ENCODE measurements at regions not wholly inside any gene's neighbourhood (a gene's known extent, or its start where the extent isn't known, plus 50 kb on each side); places are given as distances from the start of the nearest gene placed in this dataset.

DNA sequence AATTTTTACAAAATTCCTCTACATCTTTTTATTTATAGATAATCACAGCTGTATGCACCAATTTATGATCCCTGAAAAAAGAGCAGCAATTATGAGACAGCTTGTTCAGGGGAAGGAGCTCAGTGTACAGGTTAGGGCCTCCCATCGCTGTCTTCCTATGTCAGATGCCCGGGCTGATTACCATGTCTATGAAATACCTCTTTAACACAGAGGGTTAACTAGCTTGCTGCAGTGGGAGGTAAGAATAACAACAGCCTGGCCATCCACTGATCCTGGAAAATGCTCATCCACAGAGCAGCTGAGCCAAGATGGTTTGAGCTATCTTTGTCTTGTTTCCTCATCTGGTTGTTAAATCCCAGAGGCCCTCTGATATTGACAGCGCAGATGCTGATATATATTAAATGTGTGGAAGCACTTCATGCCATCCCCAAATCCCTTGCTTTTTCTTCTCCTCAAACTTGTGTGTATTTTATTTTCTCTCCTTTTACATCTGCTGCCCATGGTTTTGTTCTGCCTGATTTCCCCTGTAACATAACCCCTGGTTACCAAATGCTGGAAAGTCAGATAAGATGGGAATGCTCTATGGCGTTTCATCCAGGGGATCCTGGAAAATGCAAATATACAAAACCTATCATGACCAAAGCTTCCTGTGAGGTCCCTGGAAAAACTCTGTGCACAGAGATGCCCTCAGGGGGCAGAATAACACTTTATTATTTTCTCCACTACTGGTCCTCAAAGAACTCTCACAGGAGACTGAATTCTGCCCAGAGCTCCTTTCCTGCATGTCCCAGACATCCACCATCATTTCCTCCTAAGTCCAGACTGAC, 85.8 kb upstream of the PUDP start:
- Histone ChIP-seq H3K36me3 (ENCODE audit: low read depth) (no peaks in the 10 kb centered on the region), H3K4me3 (ENCODE audit: severe bottlenecking) (no peak overlapping the region), H3K27ac (ENCODE audit: poor library complexity, severe bottlenecking) (no peak overlapping the region), H3K9me3 (ENCODE audit: severe bottlenecking) (no peaks in the 10 kb centered on the region), H3K4me1 (ENCODE audit: insufficient read depth, poor library complexity, severe bottlenecking) (no peaks in the 10 kb centered on the region), H3K27me3 (ENCODE audit: insufficient read depth, poor library complexity, severe bottlenecking) (no peaks in the 10 kb centered on the region)
- TF ChIP-seq, protein P1, sequence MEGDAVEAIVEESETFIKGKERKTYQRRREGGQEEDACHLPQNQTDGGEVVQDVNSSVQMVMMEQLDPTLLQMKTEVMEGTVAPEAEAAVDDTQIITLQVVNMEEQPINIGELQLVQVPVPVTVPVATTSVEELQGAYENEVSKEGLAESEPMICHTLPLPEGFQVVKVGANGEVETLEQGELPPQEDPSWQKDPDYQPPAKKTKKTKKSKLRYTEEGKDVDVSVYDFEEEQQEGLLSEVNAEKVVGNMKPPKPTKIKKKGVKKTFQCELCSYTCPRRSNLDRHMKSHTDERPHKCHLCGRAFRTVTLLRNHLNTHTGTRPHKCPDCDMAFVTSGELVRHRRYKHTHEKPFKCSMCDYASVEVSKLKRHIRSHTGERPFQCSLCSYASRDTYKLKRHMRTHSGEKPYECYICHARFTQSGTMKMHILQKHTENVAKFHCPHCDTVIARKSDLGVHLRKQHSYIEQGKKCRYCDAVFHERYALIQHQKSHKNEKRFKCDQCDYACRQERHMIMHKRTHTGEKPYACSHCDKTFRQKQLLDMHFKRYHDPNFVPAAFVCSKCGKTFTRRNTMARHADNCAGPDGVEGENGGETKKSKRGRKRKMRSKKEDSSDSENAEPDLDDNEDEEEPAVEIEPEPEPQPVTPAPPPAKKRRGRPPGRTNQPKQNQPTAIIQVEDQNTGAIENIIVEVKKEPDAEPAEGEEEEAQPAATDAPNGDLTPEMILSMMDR (IDR thresholded peaks at IDR 0.05; ENCODE audit: poor library complexity, severe bottlenecking), result no peak
- no peak for DNase-seq (ENCODE audit: low spot score)
- no peak for ATAC-seq (ENCODE audit: low read depth)

DNA sequence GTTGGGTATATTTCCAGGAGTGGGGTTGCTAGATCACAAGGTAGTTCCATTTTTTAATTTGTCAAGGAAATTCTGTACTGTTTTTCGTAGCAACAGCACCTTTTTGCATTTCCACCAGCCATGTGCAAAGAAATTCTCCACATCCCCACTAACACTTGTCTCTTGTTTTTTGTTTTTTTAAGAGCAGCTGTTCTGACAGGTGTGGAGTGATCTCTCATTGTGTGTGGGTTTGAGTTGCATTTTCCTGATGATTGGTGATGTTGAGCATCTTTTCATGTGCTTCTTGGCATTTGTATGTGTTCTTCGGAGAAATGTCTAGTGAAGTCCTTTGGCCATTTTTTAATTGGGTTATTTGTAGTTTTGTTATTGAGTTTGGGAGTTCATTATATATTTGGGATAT, 80.3 kb upstream of the PUDP start:
- no peaks in the 10 kb centered on the region for H3K9me3 ChIP-seq (ENCODE audit: severe bottlenecking)
- H3K36me3 ChIP-seq (ENCODE audit: low read depth), result no peaks in the 10 kb centered on the region
- no peak overlapping the region for H3K27ac ChIP-seq (ENCODE audit: poor library complexity, severe bottlenecking)
- DNase-seq (ENCODE audit: low spot score), result no peak
- ATAC-seq (ENCODE audit: low read depth), result no peak
- TF ChIP-seq, protein P1 (IDR thresholded peaks at IDR 0.05; ENCODE audit: poor library complexity, severe bottlenecking), result no peak
- no peaks in the 10 kb centered on the region for H3K27me3 ChIP-seq (ENCODE audit: insufficient read depth, poor library complexity, severe bottlenecking)
- no peak overlapping the region for H3K4me3 ChIP-seq (ENCODE audit: severe bottlenecking)
- H3K4me1 ChIP-seq (ENCODE audit: insufficient read depth, poor library complexity, severe bottlenecking), result no peaks in the 10 kb centered on the region

DNA sequence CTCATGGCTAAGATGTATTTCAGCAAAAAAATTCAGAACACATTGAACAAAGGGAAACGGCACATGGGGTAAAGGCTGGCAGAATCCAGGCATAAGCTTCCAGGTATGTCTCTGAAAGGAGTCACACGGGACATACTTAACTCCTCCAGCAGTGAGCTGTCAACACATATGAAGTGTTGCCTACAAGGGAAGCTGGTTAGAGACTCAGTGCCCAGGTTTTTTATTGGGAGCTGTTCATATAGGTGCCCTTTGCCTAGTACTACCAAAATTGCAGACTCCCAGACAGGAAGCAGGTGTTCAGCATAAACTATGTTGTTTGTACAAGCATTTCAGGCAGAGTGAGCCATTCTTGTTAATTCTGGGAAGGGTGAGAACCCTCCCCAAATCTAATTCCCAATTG, 77.4 kb upstream of the PUDP start:
- H3K27ac ChIP-seq (ENCODE audit: poor library complexity, severe bottlenecking), result no peak overlapping the region
- DNase-seq (ENCODE audit: low spot score) (no peak), ATAC-seq (ENCODE audit: low read depth) (no peak)
- H3K4me1 ChIP-seq (ENCODE audit: insufficient read depth, poor library complexity, severe bottlenecking), result no peaks in the 10 kb centered on the region
- H3K36me3 ChIP-seq (ENCODE audit: low read depth), result no peaks in the 10 kb centered on the region
- no peaks in the 10 kb centered on the region for H3K9me3 ChIP-seq (ENCODE audit: severe bottlenecking)
- no peak overlapping the region for H3K4me3 ChIP-seq (ENCODE audit: severe bottlenecking)
- TF ChIP-seq, protein P1 (IDR thresholded peaks at IDR 0.05; ENCODE audit: poor library complexity, severe bottlenecking), result no peak
- H3K27me3 ChIP-seq (ENCODE audit: insufficient read depth, poor library complexity, severe bottlenecking), result no peaks in the 10 kb centered on the region

DNA sequence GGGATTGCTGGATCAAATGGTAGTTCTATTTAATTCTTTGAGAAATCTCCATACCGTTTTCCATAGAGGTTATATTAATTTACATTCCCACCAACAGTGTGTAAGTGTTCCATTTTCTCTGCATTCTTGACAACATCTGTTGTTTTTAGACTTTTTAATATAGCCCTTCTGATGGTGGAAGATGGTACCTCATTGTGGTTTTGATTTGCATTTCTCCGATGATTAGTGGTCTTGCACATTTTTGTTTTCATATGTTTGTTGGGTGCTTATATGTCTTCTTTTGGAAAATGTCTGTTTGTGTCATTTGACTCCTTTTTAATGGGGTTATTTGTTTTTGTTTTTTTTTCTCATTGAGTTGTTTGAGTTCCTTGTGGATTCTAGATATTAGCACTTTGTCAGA, 75.3 kb upstream of the PUDP start:
- H3K27ac ChIP-seq (ENCODE audit: poor library complexity, severe bottlenecking), result no peak overlapping the region
- ATAC-seq (ENCODE audit: low read depth), result no peak
- TF ChIP-seq, protein P1 (IDR thresholded peaks at IDR 0.05; ENCODE audit: poor library complexity, severe bottlenecking), result no peak
- H3K36me3 ChIP-seq (ENCODE audit: low read depth), result no peaks in the 10 kb centered on the region
- no peaks in the 10 kb centered on the region for H3K27me3 ChIP-seq (ENCODE audit: insufficient read depth, poor library complexity, severe bottlenecking)
- no peak overlapping the region for H3K4me3 ChIP-seq (ENCODE audit: severe bottlenecking)
- H3K9me3 ChIP-seq (ENCODE audit: severe bottlenecking), result no peaks in the 10 kb centered on the region
- no peaks in the 10 kb centered on the region for H3K4me1 ChIP-seq (ENCODE audit: insufficient read depth, poor library complexity, severe bottlenecking)
- DNase-seq (ENCODE audit: low spot score), result no peak

DNA sequence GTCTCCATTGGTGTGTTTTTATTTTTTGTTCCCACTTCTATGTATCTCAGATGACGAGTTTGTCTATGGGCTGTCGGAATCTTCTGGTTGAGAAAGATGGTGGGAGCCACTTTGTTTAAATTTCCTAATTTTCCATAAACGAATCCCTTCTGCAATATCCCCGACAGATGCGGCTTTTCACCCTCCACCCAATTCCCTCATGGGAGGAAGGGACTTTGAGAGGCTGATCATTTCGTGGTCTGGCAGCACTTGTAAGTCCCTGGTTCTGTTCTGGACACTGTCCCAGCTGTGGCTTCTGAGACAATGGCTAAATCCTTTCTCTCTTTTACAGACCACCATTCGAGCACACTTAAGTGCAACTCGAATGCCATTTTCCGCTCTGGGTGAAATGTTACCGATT, 72.2 kb upstream of the PUDP start:
- no peak overlapping the region for H3K27ac ChIP-seq (ENCODE audit: poor library complexity, severe bottlenecking)
- H3K4me1 ChIP-seq (ENCODE audit: insufficient read depth, poor library complexity, severe bottlenecking), result no peaks in the 10 kb centered on the region
- TF ChIP-seq, protein P1 (IDR thresholded peaks at IDR 0.05; ENCODE audit: poor library complexity, severe bottlenecking), result no peak

More for the DNA sequence above, 72.2 kb upstream of the PUDP start:
- no peak for DNase-seq (ENCODE audit: low spot score)
- ATAC-seq (ENCODE audit: low read depth), result no peak
- Histone ChIP-seq H3K9me3 (ENCODE audit: severe bottlenecking) (no peaks in the 10 kb centered on the region), H3K4me3 (ENCODE audit: severe bottlenecking) (no peak overlapping the region), H3K27me3 (ENCODE audit: insufficient read depth, poor library complexity, severe bottlenecking) (no peaks in the 10 kb centered on the region), H3K36me3 (ENCODE audit: low read depth) (no peaks in the 10 kb centered on the region)

Measured in RWPE2 (cell line).